Kidney epithelial cell (primary cell): ENCODE measurements at regions not wholly inside any gene's neighbourhood (a gene's known extent, or its start where the extent isn't known, plus 50 kb on each side); places are given as distances from the start of the nearest gene placed in this dataset.
A peak's percentile ranks its signal among the peaks of the same experiment; 100 is the strongest.

Experiments
- DNase-seq: peaks from one replicate; pipeline ENCODE4 v3.0.0-alpha.2; 2010; ENCODE audit warnings: low read depth
- H3K27me3 ChIP-seq: 2 replicates; pipeline ENCODE4 v1.6.0; 2011; ENCODE audit warnings: low read length; ENCODE audit not compliant: control insufficient read depth, insufficient read depth
- H3K36me3 ChIP-seq: 2 replicates; pipeline ENCODE4 v1.5.1; 2011; ENCODE audit warnings: low read length; ENCODE audit not compliant: control insufficient read depth, insufficient read depth
- H3K4me3 ChIP-seq: 2 replicates; pipeline ENCODE4 v1.5.1; 2011; ENCODE audit warnings: low read depth, mild to moderate bottlenecking, control low read depth, low read length
- TF ChIP-seq, protein P1 (sequence below): IDR thresholded peaks from 2 replicates; pipeline ENCODE4 v1.5.1; 2011; ENCODE audit warnings: mild to moderate bottlenecking, moderate library complexity, low read length, control low read depth, inconsistent platforms; ENCODE audit not compliant: insufficient read depth, poor library complexity, severe bottlenecking

- Histone ChIP-seq H3K27me3 (no peaks in the 10 kb centered on the region), H3K36me3 (no peaks in the 10 kb centered on the region), H3K4me3 (no peak overlapping the region)
- DNase-seq: no peak
- TF ChIP-seq, protein P1, sequence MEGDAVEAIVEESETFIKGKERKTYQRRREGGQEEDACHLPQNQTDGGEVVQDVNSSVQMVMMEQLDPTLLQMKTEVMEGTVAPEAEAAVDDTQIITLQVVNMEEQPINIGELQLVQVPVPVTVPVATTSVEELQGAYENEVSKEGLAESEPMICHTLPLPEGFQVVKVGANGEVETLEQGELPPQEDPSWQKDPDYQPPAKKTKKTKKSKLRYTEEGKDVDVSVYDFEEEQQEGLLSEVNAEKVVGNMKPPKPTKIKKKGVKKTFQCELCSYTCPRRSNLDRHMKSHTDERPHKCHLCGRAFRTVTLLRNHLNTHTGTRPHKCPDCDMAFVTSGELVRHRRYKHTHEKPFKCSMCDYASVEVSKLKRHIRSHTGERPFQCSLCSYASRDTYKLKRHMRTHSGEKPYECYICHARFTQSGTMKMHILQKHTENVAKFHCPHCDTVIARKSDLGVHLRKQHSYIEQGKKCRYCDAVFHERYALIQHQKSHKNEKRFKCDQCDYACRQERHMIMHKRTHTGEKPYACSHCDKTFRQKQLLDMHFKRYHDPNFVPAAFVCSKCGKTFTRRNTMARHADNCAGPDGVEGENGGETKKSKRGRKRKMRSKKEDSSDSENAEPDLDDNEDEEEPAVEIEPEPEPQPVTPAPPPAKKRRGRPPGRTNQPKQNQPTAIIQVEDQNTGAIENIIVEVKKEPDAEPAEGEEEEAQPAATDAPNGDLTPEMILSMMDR: no peak
Measured at GRCh38 chr3:192011137-192011536, 550.2 kb downstream of the PYDC2 start.

DNA sequence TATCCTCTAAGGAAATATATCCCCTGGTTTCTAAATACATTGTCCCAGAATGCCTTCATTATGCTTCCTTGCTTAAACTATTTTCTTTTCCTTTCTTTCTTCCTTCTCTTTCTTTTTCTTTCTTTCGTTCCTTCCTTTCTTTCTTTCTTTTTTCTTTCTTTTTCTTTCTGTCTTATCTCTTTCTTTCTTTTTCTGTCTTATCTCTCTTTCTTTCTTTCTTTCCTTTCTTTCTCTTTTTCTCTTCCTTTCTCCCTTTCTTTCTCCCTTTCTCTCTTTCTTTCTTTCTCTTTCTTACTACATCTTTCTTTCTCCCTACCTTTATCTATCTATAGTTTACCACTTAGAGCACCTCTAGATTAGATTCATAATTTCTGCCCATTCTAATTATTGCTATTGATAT is 552.1 kb downstream of the PYDC2 start:
- Histone ChIP-seq H3K27me3 (no peaks in the 10 kb centered on the region), H3K4me3 (no peak overlapping the region), H3K36me3 (no peaks in the 10 kb centered on the region)
- TF ChIP-seq, protein P1: no peak
- no peak for DNase-seq

DNA sequence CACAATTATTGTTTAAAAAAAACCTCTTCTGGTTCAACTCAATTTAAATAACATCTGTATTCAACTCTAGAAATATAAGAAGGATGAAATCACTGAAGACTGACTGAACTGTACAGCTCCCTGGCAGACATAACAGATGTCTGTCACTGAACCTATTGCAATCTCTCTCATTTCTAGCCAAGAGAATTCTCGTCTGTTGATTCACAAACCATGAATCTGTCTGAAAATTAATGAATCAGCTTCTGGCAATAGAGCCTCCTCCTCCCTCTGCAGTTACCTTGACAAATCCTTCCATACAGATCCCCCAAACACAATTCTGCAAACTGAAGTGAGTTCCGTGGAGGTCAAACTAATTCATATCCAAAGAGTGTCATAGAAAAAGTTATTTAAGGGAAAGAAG is 561.4 kb downstream of the PYDC2 start:
- Histone ChIP-seq H3K4me3 (no peak overlapping the region), H3K36me3 (no peaks in the 10 kb centered on the region), H3K27me3 (no peaks in the 10 kb centered on the region)
- TF ChIP-seq, protein P1: no peak
- peak; percentile 52 for DNase-seq

- no peaks in the 10 kb centered on the region for H3K27me3 ChIP-seq
- no peak for DNase-seq
- no peak overlapping the region for H3K4me3 ChIP-seq
- TF ChIP-seq, protein P1: no peak
- H3K36me3 ChIP-seq: no peaks in the 10 kb centered on the region
Measured at GRCh38 chr3:192024751-192025150, 563.8 kb downstream of the PYDC2 start.

DNA sequence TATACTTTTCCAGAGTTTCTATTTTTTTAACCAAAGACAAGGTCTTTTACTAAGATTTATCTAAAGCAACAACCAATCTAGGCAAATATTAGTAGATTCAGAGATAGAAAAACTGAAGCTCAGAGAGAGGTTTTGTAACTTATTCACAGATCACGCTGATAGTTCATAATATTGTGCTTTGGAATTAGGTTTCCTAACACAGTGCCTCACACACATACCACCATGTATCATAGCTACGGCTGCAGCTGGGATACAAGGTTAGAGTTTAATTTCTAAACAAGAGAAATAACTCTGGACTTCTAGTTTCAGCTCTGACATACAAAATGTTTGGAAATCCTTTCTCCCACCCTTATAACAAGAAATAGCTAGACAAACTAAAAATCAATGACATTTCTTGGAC is 565.7 kb downstream of the PYDC2 start:
- Histone ChIP-seq H3K27me3 (no peaks in the 10 kb centered on the region), H3K4me3 (no peak overlapping the region), H3K36me3 (no peaks in the 10 kb centered on the region)
- DNase-seq: no peak
- TF ChIP-seq, protein P1: no peak

DNA sequence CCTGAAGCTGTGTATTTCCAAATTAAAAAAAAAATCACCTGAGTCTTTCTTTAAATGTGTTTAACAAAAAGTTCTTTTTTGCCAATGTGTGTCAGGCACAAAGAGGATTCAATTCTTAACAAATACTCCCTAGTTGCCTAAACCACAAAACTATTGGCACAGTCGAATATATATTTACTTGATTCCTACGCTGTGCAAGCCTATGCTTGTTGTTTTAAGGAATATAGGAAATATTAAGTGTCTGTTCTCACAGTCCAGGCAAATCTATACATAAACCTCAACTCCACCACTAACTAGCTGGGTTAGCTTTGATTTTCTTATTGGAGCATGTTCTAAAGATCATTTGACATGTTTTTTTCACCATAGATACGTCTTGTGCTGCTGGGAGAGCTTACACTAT is 571.0 kb downstream of the PYDC2 start:
- DNase-seq: no peak
- Histone ChIP-seq H3K36me3 (no peaks in the 10 kb centered on the region), H3K4me3 (no peak overlapping the region), H3K27me3 (no peaks in the 10 kb centered on the region)
- TF ChIP-seq, protein P1: no peak
